Right cardiac atrium (tissue), 5 donors: ENCODE measurements at regions not wholly inside any gene's neighbourhood (a gene's known extent, or its start where the extent isn't known, plus 50 kb on each side); places are given as distances from the start of the nearest gene placed in this dataset.

Experiments
- ATAC-seq, 2 donors: fragments of 200-7000 bp; cut with Tn5 transposase; one replicate each; pipeline versions ENCODE4 v1.8.0 to v1.9.1; 2020; ENCODE audit warnings: moderate library complexity in 2 of 2, mild to moderate bottlenecking in 1 of 2
- DNase-seq, 3 donors: peaks; one replicate each; pipeline ENCODE4 v3.0.0-alpha.2; 2020
- H3K27ac ChIP-seq: one replicate; pipeline ENCODE4 v1.5.1; 2013; ENCODE audit warnings: mild to moderate bottlenecking, low read length, control low read depth, moderate library complexity
- H3K27me3 ChIP-seq: one replicate; pipeline ENCODE4 v1.6.1; 2013; ENCODE audit not compliant: control insufficient read depth, insufficient read depth
- H3K4me1 ChIP-seq: one replicate; pipeline ENCODE4 v1.6.1; 2013; ENCODE audit warnings: low read length; ENCODE audit not compliant: control insufficient read depth, insufficient read depth
- H3K4me3 ChIP-seq: one replicate; pipeline ENCODE4 v1.5.1; 2013; ENCODE audit warnings: low read length, control low read depth
- H3K9me3 ChIP-seq: one replicate; pipeline ENCODE4 v1.6.1; 2013; ENCODE audit warnings: low read length; ENCODE audit not compliant: control insufficient read depth
- WGBS: extraction: QIAGEN DNeasy Blood & Tissue Kit; methylation state at CpG from one replicate; pipeline ENCODE4 v1.1.7; 2013; 5-methylcytosine and 5-hydroxymethylcytosine counted together
- intact Hi-C, 4 donors: fragments of 100-400 bp; cut with DNase I; formaldehyde crosslinking; loops; one replicate each; pipeline versions ENCODE4 v1.11.0 to v1.14.0; 2022 to 2023
- donor health status: healthy with polysubstance abuse.
- donor health status: DM: no; HTN: yes; CAD: no.
- donor health status: DM: no; HTN: no; CAD: no.
- donor health status: DM: no; HTN: yes; CAD: no; lungs with severe emphysema.
- donor health status: DM: yes; HTN: yes; CAD: no.

- H3K27ac ChIP-seq, result no peak overlapping the region
- DNase-seq, result no peak
- WGBS, result 93% methylated on average over 4 of the region's 4 CpGs
- no peak for ATAC-seq
- H3K4me3 ChIP-seq, result no peak overlapping the region
- H3K9me3 ChIP-seq, result no peaks in the 10 kb centered on the region
- H3K4me1 ChIP-seq, result peaks cover 2% of the 10 kb centered on the region
- no peaks in the 10 kb centered on the region for H3K27me3 ChIP-seq
- intact Hi-C loops, result no loop called here
These were observed 504.5 kb downstream of the NR2F1-AS1 start for GRCh38 chr5:93076566-93076965.

- no peak for DNase-seq
- intact Hi-C loops, result no loop called here
- 91% methylated on average over 2 of the region's 2 CpGs for WGBS
- ATAC-seq, result no peak
- H3K9me3 ChIP-seq, result no peaks in the 10 kb centered on the region
- H3K27me3 ChIP-seq, result no peaks in the 10 kb centered on the region
- no peak overlapping the region for H3K27ac ChIP-seq
- H3K4me3 ChIP-seq, result no peak overlapping the region
- peaks cover 2% of the 10 kb centered on the region for H3K4me1 ChIP-seq
These were observed 504.9 kb downstream of the NR2F1-AS1 start for GRCh38 chr5:93076096-93076495.

- no peaks in the 10 kb centered on the region for H3K9me3 ChIP-seq
- no peak overlapping the region for H3K4me3 ChIP-seq
- DNase-seq (no peak), ATAC-seq (no peak)
- 79% methylated on average over 4 of the region's 4 CpGs for WGBS
- no peaks in the 10 kb centered on the region for H3K4me1 ChIP-seq
- intact Hi-C loops, result no loop called here
- no peaks in the 10 kb centered on the region for H3K27me3 ChIP-seq
- H3K27ac ChIP-seq, result no peak overlapping the region
These were observed 507.5 kb downstream of the NR2F1-AS1 start for GRCh38 chr5:93073547-93073946.

GRCh38 chr5:93072831-93073459, 508.1 kb downstream of the NR2F1-AS1 start:
- 57% methylated on average over 3 of the region's 3 CpGs for WGBS

GRCh38 chr5:93071710-93072109, 509.3 kb downstream of the NR2F1-AS1 start:
- H3K4me3 ChIP-seq, result no peak overlapping the region
- H3K4me1 ChIP-seq, result no peaks in the 10 kb centered on the region
- DNase-seq (no peak), ATAC-seq (no peak)
- intact Hi-C loops, result no loop called here
- no peaks in the 10 kb centered on the region for H3K9me3 ChIP-seq
- H3K27ac ChIP-seq, result no peak overlapping the region
- WGBS, result 85% methylated on average over 1 of the region's 1 CpG
- H3K27me3 ChIP-seq, result no peaks in the 10 kb centered on the region

More at GRCh38 chr5:93072831-93073459, 508.1 kb downstream of the NR2F1-AS1 start:
- no peak for ATAC-seq
- no peaks in the 10 kb centered on the region for H3K27me3 ChIP-seq
- H3K4me1 ChIP-seq, result no peaks in the 10 kb centered on the region
- H3K9me3 ChIP-seq, result no peaks in the 10 kb centered on the region
- DNase-seq, result no peak
- intact Hi-C loops, result no loop called here
- H3K4me3 ChIP-seq, result no peak overlapping the region
- no peak overlapping the region for H3K27ac ChIP-seq

GRCh38 chr5:93070938-93071337, 510.1 kb downstream of the NR2F1-AS1 start:
- Histone ChIP-seq H3K4me3 (no peak overlapping the region), H3K27me3 (no peaks in the 10 kb centered on the region), H3K4me1 (no peaks in the 10 kb centered on the region), H3K27ac (no peak overlapping the region), H3K9me3 (no peaks in the 10 kb centered on the region)
- intact Hi-C loops, result no loop called here
- ATAC-seq, result no peak
- 72% methylated on average over 6 of the region's 6 CpGs for WGBS
- no peak for DNase-seq

GRCh38 chr5:93069276-93069675, 511.7 kb downstream of the NR2F1-AS1 start:
- intact Hi-C loops, result no loop called here
- Histone ChIP-seq H3K4me3 (no peak overlapping the region), H3K4me1 (no peaks in the 10 kb centered on the region), H3K27ac (no peak overlapping the region), H3K27me3 (no peaks in the 10 kb centered on the region), H3K9me3 (no peaks in the 10 kb centered on the region)
- 69% methylated on average over 2 of the region's 2 CpGs for WGBS
- DNase-seq (no peak), ATAC-seq (no peak)

- H3K4me3 ChIP-seq, result no peak overlapping the region
- 95% methylated on average over 1 of the region's 1 CpG for WGBS
- H3K9me3 ChIP-seq, result no peaks in the 10 kb centered on the region
- no peak overlapping the region for H3K27ac ChIP-seq
- DNase-seq (no peak), ATAC-seq (no peak)
- H3K27me3 ChIP-seq, result no peaks in the 10 kb centered on the region
- intact Hi-C loops, result no loop called here
- no peaks in the 10 kb centered on the region for H3K4me1 ChIP-seq
These were observed 518.5 kb downstream of the NR2F1-AS1 start for GRCh38 chr5:93062548-93062947.

- ATAC-seq (no peak), DNase-seq (no peak)
- no peak overlapping the region for H3K4me3 ChIP-seq
- H3K27ac ChIP-seq, result no peak overlapping the region
- H3K4me1 ChIP-seq, result no peaks in the 10 kb centered on the region
- intact Hi-C loops, result no loop called here
- H3K27me3 ChIP-seq, result no peaks in the 10 kb centered on the region
- H3K9me3 ChIP-seq, result no peaks in the 10 kb centered on the region
These were observed 522.7 kb downstream of the NR2F1-AS1 start for GRCh38 chr5:93058309-93058708.

GRCh38 chr5:93057311-93057710, 523.7 kb downstream of the NR2F1-AS1 start:
- DNase-seq (no peak), ATAC-seq (no peak)
- intact Hi-C loops, result no loop called here
- Histone ChIP-seq H3K4me1 (no peaks in the 10 kb centered on the region), H3K9me3 (no peaks in the 10 kb centered on the region), H3K27me3 (no peaks in the 10 kb centered on the region), H3K4me3 (no peak overlapping the region), H3K27ac (no peak overlapping the region)
- 46% methylated on average over 2 of the region's 2 CpGs for WGBS

GRCh38 chr5:93055971-93056370, 525.0 kb downstream of the NR2F1-AS1 start:
- ATAC-seq (no peak), DNase-seq (no peak)
- intact Hi-C loops, result no loop called here
- H3K27me3 ChIP-seq, result no peaks in the 10 kb centered on the region
- H3K4me3 ChIP-seq, result no peak overlapping the region
- no peaks in the 10 kb centered on the region for H3K9me3 ChIP-seq
- 87% methylated on average over 3 of the region's 3 CpGs for WGBS
- H3K4me1 ChIP-seq, result no peaks in the 10 kb centered on the region
- no peak overlapping the region for H3K27ac ChIP-seq

- intact Hi-C loops, result no loop called here
- no peak for ATAC-seq
- Histone ChIP-seq H3K27ac (no peak overlapping the region), H3K4me3 (no peak overlapping the region), H3K4me1 (no peaks in the 10 kb centered on the region), H3K27me3 (no peaks in the 10 kb centered on the region), H3K9me3 (no peaks in the 10 kb centered on the region)
- DNase-seq, result no peak
- 86% methylated on average over 1 of the region's 1 CpG for WGBS
These were observed 525.5 kb downstream of the NR2F1-AS1 start for GRCh38 chr5:93055561-93055960.
